GM12873 (cell line): ENCODE measurements at regions not wholly inside any gene's neighbourhood (a gene's known extent, or its start where the extent isn't known, plus 50 kb on each side); places are given as distances from the start of the nearest gene placed in this dataset.
A peak's percentile ranks its signal among the peaks of the same experiment; 100 is the strongest.

Experiments
- CTCF ChIP-seq: IDR thresholded peaks from 2 replicates; pipeline ENCODE4 v1.5.1; 2012; ENCODE audit warnings: low read depth, mild to moderate bottlenecking, moderate library complexity, low read length, control low read depth; ENCODE audit not compliant: insufficient read depth; ENCODE audit errors: missing control alignments

GRCh38 chr12:112559784-112560183 is 141.0 kb downstream of the PTPN11 start:
- no peak for TF ChIP-seq CTCF

GRCh38 chr12:112564160-112564784 is 145.5 kb downstream of the PTPN11 start:
- peak; percentile 17 for TF ChIP-seq CTCF

GRCh38 chr12:112568641-112569040 is 149.9 kb downstream of the PTPN11 start:
- no peak for TF ChIP-seq CTCF

- no peak for TF ChIP-seq CTCF
These were observed 151.3 kb downstream of the PTPN11 start for GRCh38 chr12:112570096-112570495.

- no peak for TF ChIP-seq CTCF
These were observed 154.4 kb downstream of the PTPN11 start for GRCh38 chr12:112573141-112573540.

- no peak for TF ChIP-seq CTCF
These were observed 156.3 kb downstream of the PTPN11 start for GRCh38 chr12:112574896-112575558.

GRCh38 chr12:112575559-112576067 is 156.9 kb downstream of the PTPN11 start:
- no peak for TF ChIP-seq CTCF
